ENCODE measurements at regions not wholly inside any gene's neighbourhood (a gene's known extent, or its start where the extent isn't known, plus 50 kb on each side); places are given as distances from the start of the nearest gene placed in this dataset.
A peak's percentile ranks its signal among the peaks of the same experiment; 100 is the strongest.
"Not testable (repeated sequence)": the region's sequence is repeated elsewhere in the genome, so short reads cannot be mapped to it uniquely, and the experiment has no call there.

DNA sequence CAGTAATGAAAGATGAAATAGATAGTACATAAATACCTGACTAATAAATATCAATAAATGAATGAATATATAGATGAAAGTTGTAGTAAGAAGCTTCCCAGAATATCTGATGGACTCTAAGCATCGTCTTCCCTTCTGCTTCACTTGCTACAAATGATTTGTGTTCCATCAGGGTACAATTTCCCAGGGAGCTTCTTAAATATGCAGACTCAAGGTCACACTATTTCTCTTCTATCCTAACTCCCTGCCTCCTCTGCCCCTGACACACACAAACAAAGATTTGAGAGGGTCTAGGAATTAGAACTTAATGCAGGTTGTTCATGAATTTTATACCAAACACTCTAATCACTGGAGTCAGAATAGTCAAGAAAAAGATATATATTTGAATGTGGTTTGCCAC is 415.9 kb upstream of the TMPRSS15 start:
- no peak overlapping the region for H3K4me3 ChIP-seq (ENCODE audit: low read depth, low read length)
- TF ChIP-seq CTCF (conservative IDR thresholded peaks at IDR 0.05; ENCODE audit: low read depth, low read length): no peak

DNA sequence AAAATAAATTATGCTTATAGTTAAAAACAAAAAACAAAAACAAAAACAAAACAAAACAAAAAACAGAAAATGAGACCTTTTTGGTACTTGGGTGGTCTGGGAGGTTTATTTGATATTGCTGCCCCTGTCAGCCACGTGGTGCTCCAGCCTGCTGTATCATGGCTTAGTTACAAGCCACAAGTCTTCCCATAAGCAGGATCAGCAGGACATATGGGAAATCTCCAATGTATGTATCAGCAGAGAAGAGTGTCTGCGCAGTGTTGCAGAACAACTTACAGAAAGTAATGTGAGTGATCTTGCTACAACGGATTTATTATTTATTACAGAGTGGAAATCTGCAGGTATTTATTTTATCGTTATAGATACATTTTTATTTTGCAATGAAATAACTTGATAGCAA is 423.0 kb upstream of the TMPRSS15 start:
- no peak for DNase-seq (ENCODE audit: low read depth)
- no peak for TF ChIP-seq CTCF (conservative IDR thresholded peaks at IDR 0.05; ENCODE audit: low read depth, low read length)
- no peak overlapping the region for H3K4me3 ChIP-seq (ENCODE audit: low read depth, low read length)

More for the DNA sequence above, 415.9 kb upstream of the TMPRSS15 start:
- no peak for DNase-seq (ENCODE audit: low read depth)

DNA sequence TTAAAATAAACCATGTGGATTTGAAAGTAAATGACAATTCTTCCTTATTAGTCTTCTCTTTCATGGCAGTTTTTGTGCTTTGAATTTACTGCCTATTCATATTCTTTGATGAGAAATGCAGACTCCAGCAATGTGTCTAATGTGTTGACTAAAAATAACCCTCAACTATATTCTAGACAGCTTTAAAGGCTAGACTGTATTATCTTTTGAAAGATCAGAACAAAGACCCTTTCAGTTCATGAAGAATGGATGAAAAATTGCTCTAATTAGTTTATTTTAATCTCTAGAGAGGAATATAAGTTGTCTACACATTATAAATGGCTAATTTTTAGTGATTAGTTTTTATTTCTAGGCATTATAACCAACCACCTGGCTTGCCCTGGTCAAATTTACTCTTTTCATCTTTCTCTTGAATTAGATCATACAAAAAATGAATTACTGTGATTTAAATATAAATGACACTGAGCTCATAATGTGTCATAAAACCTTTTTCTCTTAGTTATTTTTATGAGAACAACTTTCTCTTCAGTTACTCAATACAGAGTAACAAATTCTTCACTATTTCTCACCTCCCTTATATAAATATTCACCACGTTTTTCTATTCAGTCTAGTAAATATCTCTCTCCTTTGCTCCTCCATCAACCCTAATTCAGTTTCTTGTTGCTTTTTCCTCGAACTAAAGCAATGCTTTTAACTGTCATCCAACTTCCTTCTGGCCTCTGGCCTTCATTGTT is 428.5 kb upstream of the TMPRSS15 start:
- TF ChIP-seq CTCF (conservative IDR thresholded peaks at IDR 0.05; ENCODE audit: low read depth, low read length): no peak

GRCh38 chr21:18832950-18833349 is 429.4 kb upstream of the TMPRSS15 start:
- H3K4me3 ChIP-seq (ENCODE audit: low read depth, low read length): no peak overlapping the region
- DNase-seq (ENCODE audit: low read depth): no peak
- TF ChIP-seq CTCF (conservative IDR thresholded peaks at IDR 0.05; ENCODE audit: low read depth, low read length): no peak

More for the DNA sequence above, 428.5 kb upstream of the TMPRSS15 start:
- H3K4me3 ChIP-seq (ENCODE audit: low read depth, low read length): no peak overlapping the region
- DNase-seq (ENCODE audit: low read depth): no peak

DNA sequence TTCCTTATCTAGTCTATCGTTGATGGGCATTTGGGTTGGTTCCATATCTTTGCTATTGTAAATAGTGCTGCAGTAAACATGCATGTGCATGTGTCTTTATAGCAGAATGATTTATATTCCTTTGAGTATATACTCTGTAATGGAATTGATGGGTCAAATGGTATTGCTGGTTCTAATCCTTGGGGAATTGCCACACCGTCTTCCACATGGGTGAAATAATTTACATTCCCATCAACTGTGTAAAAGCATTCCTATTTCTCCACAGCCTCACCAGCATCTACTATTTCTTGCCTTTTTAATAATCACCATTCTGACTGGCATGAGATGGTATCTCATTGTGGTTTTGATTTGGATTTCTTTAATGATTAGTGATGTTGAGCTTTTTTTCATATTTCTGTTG is 430.5 kb upstream of the TMPRSS15 start:
- not testable (repeated sequence) for DNase-seq (ENCODE audit: low read depth); H3K4me3 ChIP-seq (ENCODE audit: low read depth, low read length)

DNA sequence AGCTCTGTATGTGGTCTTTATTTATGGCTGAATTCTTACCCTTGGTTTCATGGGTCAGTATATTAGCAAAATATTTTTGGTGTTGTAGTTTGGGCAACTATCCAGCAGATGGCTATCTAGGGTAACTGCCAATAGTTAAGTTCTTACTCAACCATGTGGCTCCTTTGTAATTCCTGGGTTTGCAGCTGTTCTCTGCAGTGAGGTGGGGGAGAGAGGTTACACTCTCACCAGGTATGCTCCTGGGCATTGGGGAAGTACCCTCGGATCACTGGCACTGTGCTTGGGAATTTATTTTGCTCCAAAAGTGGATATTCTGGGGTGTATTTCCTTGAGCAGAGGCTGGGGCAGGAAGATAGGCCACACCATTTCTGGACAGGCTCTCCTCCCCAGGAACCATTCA is 436.7 kb upstream of the TMPRSS15 start:
- DNase-seq (ENCODE audit: low read depth): no peak
- no peak overlapping the region for H3K4me3 ChIP-seq (ENCODE audit: low read depth, low read length)
- peak; percentile 40 for TF ChIP-seq CTCF (conservative IDR thresholded peaks at IDR 0.05; ENCODE audit: low read depth, low read length)

DNA sequence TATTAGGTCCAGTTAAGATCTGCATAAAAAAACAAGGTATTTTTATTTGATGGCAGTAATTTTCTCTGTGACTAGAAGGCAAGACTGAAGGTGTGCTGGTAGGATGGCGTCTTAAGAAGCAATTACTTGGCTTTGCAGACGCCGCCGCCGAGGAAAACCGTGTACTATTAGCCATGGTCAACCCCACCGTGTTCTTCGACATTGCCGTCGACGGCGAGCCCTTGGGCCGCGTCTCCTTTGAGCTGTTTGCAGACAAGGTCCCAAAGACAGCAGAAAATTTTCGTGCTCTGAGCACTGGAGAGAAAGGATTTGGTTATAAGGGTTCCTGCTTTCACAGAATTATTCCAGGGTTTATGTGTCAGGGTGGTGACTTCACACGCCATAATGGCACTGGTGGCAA is 454.0 kb upstream of the TMPRSS15 start:
- H3K4me3 ChIP-seq (ENCODE audit: low read depth, low read length); DNase-seq (ENCODE audit: low read depth): not testable (repeated sequence)

GRCh38 chr21:18869104-18869503 is 465.5 kb upstream of the TMPRSS15 start:
- no peak overlapping the region for H3K4me3 ChIP-seq (ENCODE audit: low read depth, low read length)
- no peak for TF ChIP-seq CTCF (conservative IDR thresholded peaks at IDR 0.05; ENCODE audit: low read depth, low read length)
- no peak for DNase-seq (ENCODE audit: low read depth)

Data from epithelial cell of proximal tubule (primary cell).